ENCODE measurements at regions not wholly inside any gene's neighbourhood (a gene's known extent, or its start where the extent isn't known, plus 50 kb on each side); places are given as distances from the start of the nearest gene placed in this dataset.

DNA sequence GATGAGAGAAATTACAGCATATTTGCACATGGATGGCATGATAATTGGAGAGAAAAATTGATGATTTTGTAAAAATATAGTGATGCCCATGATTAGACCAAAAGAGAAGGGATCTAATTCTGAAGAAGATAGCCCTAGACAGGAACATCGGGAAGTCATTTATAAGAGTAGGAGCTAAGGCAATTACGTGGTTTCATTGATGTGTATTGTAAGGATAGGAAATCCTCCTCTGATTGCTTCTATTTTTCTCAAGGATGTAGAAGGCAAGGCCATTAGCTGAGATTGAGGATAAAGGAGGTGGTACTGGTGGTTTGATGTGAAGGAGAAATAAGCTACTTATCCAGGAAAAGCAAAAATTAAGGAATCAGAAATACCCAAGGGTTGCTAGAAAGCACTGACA, 176.5 kb upstream of the SOX11 start:
- no peak overlapping the region for H3K4me2 ChIP-seq (ENCODE audit: control insufficient read depth, insufficient read depth)
- H3K27ac ChIP-seq (ENCODE audit: control insufficient read depth, insufficient read depth), result no peak overlapping the region
- ATAC-seq (no peak), DNase-seq (ENCODE audit: low read depth, low spot score) (no peak), FAIRE-seq (no peak)
- RAD21 ChIA-PET (ENCODE audit: unreplicated experiment), result no interaction called here
- POLR2A ChIA-PET, result no interaction called here
- in situ Hi-C loops (cut with MboI), result no loop called here
- H3K4me1 ChIP-seq (ENCODE audit: control insufficient read depth, insufficient read depth, low read length), result no peaks in the 10 kb centered on the region
- H3K79me2 ChIP-seq (ENCODE audit: control insufficient read depth, insufficient read depth, low read length), result no peaks in the 10 kb centered on the region
- no peak for TF ChIP-seq MTA2 (IDR thresholded peaks at IDR 0.05; ENCODE audit: low read depth)
- 15% methylated on average over 2 of the region's 2 CpGs for WGBS (ENCODE audit: insufficient coverage, insufficient replicate concordance, low lambda C conversion rate, missing lambda C conversion rate)
- no peaks in the 10 kb centered on the region for H3K9me3 ChIP-seq (replicated peaks; ENCODE audit: control insufficient read depth, insufficient read depth, low read length)
- H3K4me3 ChIP-seq, result no peak overlapping the region
- H2AFZ ChIP-seq (ENCODE audit: control insufficient read depth, low read depth, low read length), result no peak overlapping the region
- intact Hi-C loops (cut with micrococcal nuclease; ENCODE audit: unreplicated experiment), result no loop called here
- H4K20me1 ChIP-seq (ENCODE audit: control insufficient read depth, insufficient read depth), result no peaks in the 10 kb centered on the region
- SMC1A ChIA-PET (ENCODE audit: uncharacterized antibody, unreplicated experiment), result no interaction called here
- no peaks in the 10 kb centered on the region for H3K36me3 ChIP-seq (ENCODE audit: control insufficient read depth in 2 of 2, insufficient read depth in 2 of 2, low read length in 1 of 2)
- CTCF ChIA-PET, result no interaction called here
- no peaks in the 10 kb centered on the region for H3K27me3 ChIP-seq (replicated peaks in 1 of 2; ENCODE audit: control insufficient read depth in 2 of 2, insufficient read depth in 2 of 2, low read length in 1 of 2)
- no peak overlapping the region for H3K9ac ChIP-seq (ENCODE audit: control insufficient read depth, insufficient read depth, low read length)
- BruUV-seq (replicated peaks), result no TSS peak

DNA sequence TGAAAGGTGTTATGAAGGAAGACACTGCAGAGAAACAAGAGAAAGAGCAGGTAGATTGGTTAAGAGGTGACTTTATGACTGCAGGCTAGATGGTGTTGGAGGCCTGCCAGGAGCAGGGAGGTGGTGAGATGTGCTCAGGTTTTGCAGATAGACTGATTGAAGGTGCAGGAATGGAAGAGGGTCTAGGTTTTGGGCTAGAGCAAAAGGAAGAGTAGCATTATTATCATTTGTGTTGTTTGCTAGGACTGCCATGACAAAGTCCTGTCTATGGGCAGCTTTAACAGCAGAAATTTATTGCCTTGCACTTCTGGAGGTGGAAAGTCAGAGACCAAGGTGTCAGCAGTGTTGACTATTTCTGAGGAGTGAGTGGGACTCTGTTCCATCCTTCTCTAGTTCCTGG, 172.9 kb upstream of the SOX11 start:
- no peak overlapping the region for H3K4me2 ChIP-seq (ENCODE audit: control insufficient read depth, insufficient read depth)
- H3K9ac ChIP-seq (ENCODE audit: control insufficient read depth, insufficient read depth, low read length), result no peak overlapping the region
- RAD21 ChIA-PET (ENCODE audit: unreplicated experiment), result no interaction called here
- SMC1A ChIA-PET (ENCODE audit: uncharacterized antibody, unreplicated experiment), result no interaction called here
- no peaks in the 10 kb centered on the region for H4K20me1 ChIP-seq (ENCODE audit: control insufficient read depth, insufficient read depth)
- FAIRE-seq (no peak), ATAC-seq (no peak), DNase-seq (ENCODE audit: low read depth, low spot score) (no peak)
- no peaks in the 10 kb centered on the region for H3K79me2 ChIP-seq (ENCODE audit: control insufficient read depth, insufficient read depth, low read length)
- POLR2A ChIA-PET, result no interaction called here
- TF ChIP-seq BACH1 (IDR thresholded peaks at IDR 0.05; ENCODE audit: borderline replicate concordance), result no peak
- TF ChIP-seq RBBP5 (conservative IDR thresholded peaks at IDR 0.05), result no peak
- no peak for TF ChIP-seq ATF7 (IDR thresholded peaks at IDR 0.05; ENCODE audit: low read depth)
- TF ChIP-seq, protein P1, sequence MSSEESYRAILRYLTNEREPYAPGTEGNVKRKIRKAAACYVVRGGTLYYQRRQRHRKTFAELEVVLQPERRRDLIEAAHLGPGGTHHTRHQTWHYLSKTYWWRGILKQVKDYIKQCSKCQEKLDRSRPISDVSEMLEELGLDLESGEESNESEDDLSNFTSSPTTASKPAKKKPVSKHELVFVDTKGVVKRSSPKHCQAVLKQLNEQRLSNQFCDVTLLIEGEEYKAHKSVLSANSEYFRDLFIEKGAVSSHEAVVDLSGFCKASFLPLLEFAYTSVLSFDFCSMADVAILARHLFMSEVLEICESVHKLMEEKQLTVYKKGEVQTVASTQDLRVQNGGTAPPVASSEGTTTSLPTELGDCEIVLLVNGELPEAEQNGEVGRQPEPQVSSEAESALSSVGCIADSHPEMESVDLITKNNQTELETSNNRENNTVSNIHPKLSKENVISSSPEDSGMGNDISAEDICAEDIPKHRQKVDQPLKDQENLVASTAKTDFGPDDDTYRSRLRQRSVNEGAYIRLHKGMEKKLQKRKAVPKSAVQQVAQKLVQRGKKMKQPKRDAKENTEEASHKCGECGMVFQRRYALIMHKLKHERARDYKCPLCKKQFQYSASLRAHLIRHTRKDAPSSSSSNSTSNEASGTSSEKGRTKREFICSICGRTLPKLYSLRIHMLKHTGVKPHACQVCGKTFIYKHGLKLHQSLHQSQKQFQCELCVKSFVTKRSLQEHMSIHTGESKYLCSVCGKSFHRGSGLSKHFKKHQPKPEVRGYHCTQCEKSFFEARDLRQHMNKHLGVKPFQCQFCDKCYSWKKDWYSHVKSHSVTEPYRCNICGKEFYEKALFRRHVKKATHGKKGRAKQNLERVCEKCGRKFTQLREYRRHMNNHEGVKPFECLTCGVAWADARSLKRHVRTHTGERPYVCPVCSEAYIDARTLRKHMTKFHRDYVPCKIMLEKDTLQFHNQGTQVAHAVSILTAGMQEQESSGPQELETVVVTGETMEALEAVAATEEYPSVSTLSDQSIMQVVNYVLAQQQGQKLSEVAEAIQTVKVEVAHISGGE (CRISPR knock-in tag; IDR thresholded peaks at IDR 0.05), result no peak
- no peak for TF ChIP-seq STAT1 (conservative IDR thresholded peaks at IDR 0.05)
- TF ChIP-seq BRCA1 (IDR thresholded peaks at IDR 0.05; ENCODE audit: low read depth, low read length), result no peak
- BruUV-seq (replicated peaks), result no TSS peak
- H3K27me3 ChIP-seq (replicated peaks in 1 of 2; ENCODE audit: control insufficient read depth in 2 of 2, insufficient read depth in 2 of 2, low read length in 1 of 2), result no peaks in the 10 kb centered on the region
- H3K36me3 ChIP-seq (ENCODE audit: control insufficient read depth in 2 of 2, insufficient read depth in 2 of 2, low read length in 1 of 2), result no peaks in the 10 kb centered on the region
- no peak overlapping the region for H2AFZ ChIP-seq (ENCODE audit: control insufficient read depth, low read depth, low read length)
- H3K27ac ChIP-seq (ENCODE audit: control insufficient read depth, insufficient read depth), result no peak overlapping the region
- no peaks in the 10 kb centered on the region for H3K4me1 ChIP-seq (ENCODE audit: control insufficient read depth, insufficient read depth, low read length)
- no peaks in the 10 kb centered on the region for H3K9me3 ChIP-seq (replicated peaks; ENCODE audit: control insufficient read depth, insufficient read depth, low read length)
- intact Hi-C loops (cut with micrococcal nuclease; ENCODE audit: unreplicated experiment), result no loop called here
- H3K4me3 ChIP-seq, result no peak overlapping the region
- in situ Hi-C loops (cut with MboI), result no loop called here
- CTCF ChIA-PET, result no interaction called here

Measured in GM12878 (cell line).